ENCODE measurements at regions not wholly inside any gene's neighbourhood (a gene's known extent, or its start where the extent isn't known, plus 50 kb on each side); places are given as distances from the start of the nearest gene placed in this dataset.

GRCh38 chr6:56758120-56758519, 115.4 kb upstream of the DST start:
- H3K27ac ChIP-seq = no peak overlapping the region
- no peak for TF ChIP-seq CTCF (conservative IDR thresholded peaks at IDR 0.05)

GRCh38 chr6:56757588-56757984, 114.9 kb upstream of the DST start:
- H3K27ac ChIP-seq = no peak overlapping the region
- peak; percentile 37 for TF ChIP-seq CTCF (conservative IDR thresholded peaks at IDR 0.05)

- no peak overlapping the region for H3K27ac ChIP-seq
- TF ChIP-seq CTCF (conservative IDR thresholded peaks at IDR 0.05) = no peak
Measured at GRCh38 chr6:56756791-56757587, 114.3 kb upstream of the DST start.

- no peak for TF ChIP-seq CTCF (conservative IDR thresholded peaks at IDR 0.05)
- H3K27ac ChIP-seq = no peak overlapping the region
Measured at GRCh38 chr6:56756219-56756789, 113.6 kb upstream of the DST start.

GRCh38 chr6:56755040-56755439, 112.4 kb upstream of the DST start:
- TF ChIP-seq CTCF (conservative IDR thresholded peaks at IDR 0.05) = no peak
- H3K27ac ChIP-seq = no peak overlapping the region

- no peak overlapping the region for H3K27ac ChIP-seq
- TF ChIP-seq CTCF (conservative IDR thresholded peaks at IDR 0.05) = no peak
Measured at GRCh38 chr6:56753811-56754210, 111.1 kb upstream of the DST start.

- TF ChIP-seq CTCF (conservative IDR thresholded peaks at IDR 0.05) = no peak
- H3K27ac ChIP-seq = no peak overlapping the region
Measured at GRCh38 chr6:56752534-56752933, 109.8 kb upstream of the DST start.

Data from VCaP (cell line).